NCI-H2171 treated with DMSO at 0.1 percent for 48 hours (cell line): ENCODE measurements at regions not wholly inside any gene's neighbourhood (a gene's known extent, or its start where the extent isn't known, plus 50 kb on each side); places are given as distances from the start of the nearest gene placed in this dataset.
A peak's percentile ranks its signal among the peaks of the same experiment; 100 is the strongest.
"Not testable (repeated sequence)": the region's sequence is repeated elsewhere in the genome, so short reads cannot be mapped to it uniquely, and the experiment has no call there.

ENCODE experiments used
- DNase-seq: peaks from one replicate; lab custom pipeline; 2025; lab: John Stamatoyannopoulos, UW

GRCh38 chr15:99485153-99485961, 80.4 kb upstream of the MEF2A start:
- DNase-seq: no peak

GRCh38 chr15:99485992-99486370, 79.8 kb upstream of the MEF2A start:
- DNase-seq: no peak

GRCh38 chr15:99486371-99487336, 79.1 kb upstream of the MEF2A start:
- peak; percentile 92 for DNase-seq

- peak; percentile 36 for DNase-seq
These were observed 78.5 kb upstream of the MEF2A start for GRCh38 chr15:99487337-99487730.

- no peak for DNase-seq
These were observed 73.5 kb upstream of the MEF2A start for GRCh38 chr15:99492275-99492674.

- DNase-seq: no peak
These were observed 73.1 kb upstream of the MEF2A start for GRCh38 chr15:99492716-99493115.

- no peak for DNase-seq
These were observed 72.3 kb upstream of the MEF2A start for GRCh38 chr15:99493461-99493860.

- not testable (repeated sequence) for DNase-seq
These were observed 71.1 kb upstream of the MEF2A start for GRCh38 chr15:99494536-99495233.

GRCh38 chr15:99495430-99496301, 70.1 kb upstream of the MEF2A start:
- no peak for DNase-seq

- DNase-seq: no peak
These were observed 69.5 kb upstream of the MEF2A start for GRCh38 chr15:99496302-99496629.

- no peak for DNase-seq
These were observed 63.6 kb upstream of the MEF2A start for GRCh38 chr15:99502182-99502581.

- DNase-seq: no peak
These were observed 63.1 kb upstream of the MEF2A start for GRCh38 chr15:99502661-99503060.

- DNase-seq: no peak
These were observed 62.4 kb upstream of the MEF2A start for GRCh38 chr15:99503411-99503810.

- no peak for DNase-seq
These were observed 61.5 kb upstream of the MEF2A start for GRCh38 chr15:99504071-99504822.

GRCh38 chr15:99504823-99505551, 60.8 kb upstream of the MEF2A start:
- DNase-seq: no peak

GRCh38 chr15:99506399-99506798, 59.4 kb upstream of the MEF2A start:
- no peak for DNase-seq

GRCh38 chr15:99507016-99507503, 58.7 kb upstream of the MEF2A start:
- DNase-seq: peak; percentile 61

- peak; percentile 92 for DNase-seq
These were observed 58.1 kb upstream of the MEF2A start for GRCh38 chr15:99507504-99508310.

- DNase-seq: no peak
These were observed 57.5 kb upstream of the MEF2A start for GRCh38 chr15:99508311-99508645.
